ENCODE measurements at regions not wholly inside any gene's neighbourhood (a gene's known extent, or its start where the extent isn't known, plus 50 kb on each side); places are given as distances from the start of the nearest gene placed in this dataset.

DNA sequence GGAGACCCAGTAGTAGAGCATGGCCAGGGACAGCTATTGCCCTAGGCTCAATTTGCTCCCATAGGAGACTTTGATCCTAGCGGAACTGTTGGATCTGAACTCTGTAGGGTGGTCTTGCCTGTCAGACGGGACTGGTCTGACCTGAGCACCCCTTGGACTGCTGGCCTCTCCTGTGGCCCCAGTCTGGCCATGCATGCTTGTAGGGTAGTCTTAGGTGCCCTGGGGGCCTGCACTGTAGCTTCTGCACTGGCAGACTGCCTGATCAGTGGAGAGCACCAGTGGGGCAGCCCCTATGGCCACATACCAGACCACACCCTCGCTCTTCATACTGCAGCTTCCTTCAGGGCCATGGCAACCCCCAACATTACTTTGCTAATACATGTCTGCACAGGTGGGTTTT, 396.1 kb upstream of the GRAMD2B start:
- no peaks in the 10 kb centered on the region for H3K9me3 ChIP-seq (replicated peaks; ENCODE audit: control insufficient read depth, insufficient read depth, low read length)
- DNase-seq (ENCODE audit: low read depth, low spot score), result no peak
- no peak overlapping the region for H3K9ac ChIP-seq (replicated peaks; ENCODE audit: extremely low read depth, insufficient read depth, low read length)
- no peaks in the 10 kb centered on the region for H3K4me1 ChIP-seq (ENCODE audit: control insufficient read depth, extremely low read depth, insufficient read depth, low read length)
- H3K4me3 ChIP-seq (replicated peaks in 1 of 3; ENCODE audit: insufficient read depth in 1 of 3, low read depth in 1 of 3, low read length in 3 of 3), result no peak overlapping the region
- no peaks in the 10 kb centered on the region for H3K9me1 ChIP-seq (replicated peaks; ENCODE audit: control insufficient read depth, extremely low read depth, insufficient read depth, low read length)
- H3K79me2 ChIP-seq (ENCODE audit: control insufficient read depth, insufficient read depth, low read length), result no peaks in the 10 kb centered on the region
- no peak overlapping the region for H3K4me2 ChIP-seq (ENCODE audit: insufficient read depth, low read length)
- no peak overlapping the region for H3K27ac ChIP-seq (ENCODE audit: insufficient read depth, low read depth, low read length)
- CTCF ChIA-PET, result no interaction called here
- BruUV-seq (replicated peaks), result no TSS peak
- H4K20me1 ChIP-seq (replicated peaks; ENCODE audit: control insufficient read depth, extremely low read depth, insufficient read depth, low read length), result no peaks in the 10 kb centered on the region
- intact Hi-C loops (cut with micrococcal nuclease), result no loop called here
- FAIRE-seq, result no peak
- H3K27me3 ChIP-seq (ENCODE audit: control insufficient read depth in 2 of 2, insufficient read depth in 2 of 2, low read length in 2 of 2), result no peaks in the 10 kb centered on the region
- dilution Hi-C loops (cut with MboI; ENCODE audit: extremely low pct_ligation_motif_present, low sequenced_read_pairs), result no loop called here
- no peaks in the 10 kb centered on the region for H3K36me3 ChIP-seq (ENCODE audit: control insufficient read depth in 2 of 2, extremely low read depth in 1 of 2, insufficient read depth in 2 of 2, low read length in 2 of 2)
- TF ChIP-seq JUN (IDR thresholded peaks at IDR 0.05; ENCODE audit: borderline replicate concordance, insufficient read depth, insufficient read length, low read depth), result no peak
- no peak for TF ChIP-seq GATA2 (IDR thresholded peaks at IDR 0.05; ENCODE audit: insufficient read depth, insufficient read length, low read depth, low read length)
- no peak for TF ChIP-seq CTCF (IDR thresholded peaks at IDR 0.05; ENCODE audit: extremely low read depth in 1 of 2, insufficient read depth in 1 of 2, low read depth in 1 of 2, low read length in 2 of 2)
- TF ChIP-seq, protein P1, sequence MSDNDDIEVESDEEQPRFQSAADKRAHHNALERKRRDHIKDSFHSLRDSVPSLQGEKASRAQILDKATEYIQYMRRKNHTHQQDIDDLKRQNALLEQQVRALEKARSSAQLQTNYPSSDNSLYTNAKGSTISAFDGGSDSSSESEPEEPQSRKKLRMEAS (IDR thresholded peaks at IDR 0.05; ENCODE audit: insufficient read depth, insufficient read length), result no peak
- no peak for TF ChIP-seq EZH2 (IDR thresholded peaks at IDR 0.05; ENCODE audit: borderline replicate concordance, low read depth, low read length, severe bottlenecking)
- TF ChIP-seq MYC (IDR thresholded peaks at IDR 0.05; ENCODE audit: low read depth, low read length), result no peak
- no peak for TF ChIP-seq FOS (IDR thresholded peaks at IDR 0.05; ENCODE audit: borderline replicate concordance, insufficient read depth, low read length)
- TF ChIP-seq POLR2AphosphoS5 (IDR thresholded peaks at IDR 0.05; ENCODE audit: insufficient read depth, low read depth, low read length), result no peak
- no peak for TF ChIP-seq POLR2A (IDR thresholded peaks at IDR 0.05; ENCODE audit: low read depth, low read length)
- POLR2A ChIA-PET, result no interaction called here
- no peak overlapping the region for H2AFZ ChIP-seq (ENCODE audit: low read depth, low read length)

Data from endothelial cell of umbilical vein (primary cell).